Body of pancreas (tissue), 4 donors: ENCODE measurements at regions not wholly inside any gene's neighbourhood (a gene's known extent, or its start where the extent isn't known, plus 50 kb on each side); places are given as distances from the start of the nearest gene placed in this dataset.
"Not testable (repeated sequence)": the region's sequence is repeated elsewhere in the genome, so short reads cannot be mapped to it uniquely, and the experiment has no call there.

Source experiments
- CTCF ChIP-seq, 7 experiments: fragments of 450-650 bp in 4 of 7; fragments of 200-600 bp in 3 of 7; sonication (generic) in 3 of 7; IDR thresholded peaks; one replicate each; pipeline ENCODE4 v1.5.1; 2016 to 2019; ENCODE audit warnings: antibody characterized with exemption in 7 of 7
- POLR2A ChIP-seq, 3 donors: fragments of 450-650 bp; IDR thresholded peaks; one replicate each; pipeline ENCODE4 v1.6.1; 2016; ENCODE audit warnings: antibody characterized with exemption in 3 of 3, mild to moderate bottlenecking in 2 of 3

GRCh38 chr17:34039759-34040555 is 215.1 kb upstream of the CCL2 start:
- TF ChIP-seq POLR2A, CTCF (IDR thresholded peaks at IDR 0.05): not testable (repeated sequence)
